GM06990 (cell line): ENCODE measurements at regions not wholly inside any gene's neighbourhood (a gene's known extent, or its start where the extent isn't known, plus 50 kb on each side); places are given as distances from the start of the nearest gene placed in this dataset.

ENCODE experiments used
- DNase-seq: peaks from one replicate; pipeline ENCODE4 v3.0.0-alpha.2; 2011; ENCODE audit not compliant: insufficient read length; ENCODE audit errors: extremely low read depth
- H3K27me3 ChIP-seq: replicated peaks from 2 replicates; pipeline ENCODE4 v1.6.0; 2011; ENCODE audit warnings: low read length; ENCODE audit not compliant: control insufficient read depth, insufficient read depth
- H3K36me3 ChIP-seq: 2 replicates; pipeline ENCODE4 v1.5.1; 2011; ENCODE audit warnings: low read length; ENCODE audit not compliant: control insufficient read depth, insufficient read depth
- H3K4me3 ChIP-seq: replicated peaks from 2 replicates; pipeline ENCODE4 v1.5.1; 2011; ENCODE audit warnings: low read depth, mild to moderate bottlenecking, control low read depth, low read length
- CTCF ChIP-seq: IDR thresholded peaks from 2 replicates; pipeline ENCODE4 v1.5.1; 2011; ENCODE audit warnings: low read length, control low read depth, mild to moderate bottlenecking, inconsistent platforms; ENCODE audit not compliant: insufficient read depth, poor library complexity, severe bottlenecking

- Histone ChIP-seq H3K36me3 (no peaks in the 10 kb centered on the region), H3K4me3 (no peak overlapping the region), H3K27me3 (no peaks in the 10 kb centered on the region)
- no peak for DNase-seq
- TF ChIP-seq CTCF = no peak
Measured at GRCh38 chrX:124726292-124726691, 379.9 kb downstream of the SH2D1A start.

GRCh38 chrX:124726881-124727280 lies 380.5 kb downstream of the SH2D1A start:
- H3K4me3 ChIP-seq = no peak overlapping the region
- no peak for TF ChIP-seq CTCF
- DNase-seq = no peak
- no peaks in the 10 kb centered on the region for H3K27me3 ChIP-seq
- no peaks in the 10 kb centered on the region for H3K36me3 ChIP-seq

- TF ChIP-seq CTCF = no peak
Measured at GRCh38 chrX:124736553-124737270, 390.3 kb downstream of the SH2D1A start.

GRCh38 chrX:124737771-124738170 lies 391.4 kb downstream of the SH2D1A start:
- H3K27me3 ChIP-seq = no peaks in the 10 kb centered on the region
- DNase-seq = no peak
- TF ChIP-seq CTCF = no peak
- H3K4me3 ChIP-seq = no peak overlapping the region
- no peaks in the 10 kb centered on the region for H3K36me3 ChIP-seq

More at GRCh38 chrX:124736553-124737270, 390.3 kb downstream of the SH2D1A start:
- no peak for DNase-seq
- H3K4me3 ChIP-seq = no peak overlapping the region
- no peaks in the 10 kb centered on the region for H3K36me3 ChIP-seq
- H3K27me3 ChIP-seq = no peaks in the 10 kb centered on the region

- DNase-seq = no peak
- H3K4me3 ChIP-seq = no peak overlapping the region
- no peaks in the 10 kb centered on the region for H3K27me3 ChIP-seq
- no peak for TF ChIP-seq CTCF
- H3K36me3 ChIP-seq = no peaks in the 10 kb centered on the region
Measured at GRCh38 chrX:124747295-124747694, 400.9 kb downstream of the SH2D1A start.

GRCh38 chrX:124764354-124764753 lies 418.0 kb downstream of the SH2D1A start:
- H3K4me3 ChIP-seq = no peak overlapping the region
- no peaks in the 10 kb centered on the region for H3K27me3 ChIP-seq
- no peak for DNase-seq
- H3K36me3 ChIP-seq = no peaks in the 10 kb centered on the region
- TF ChIP-seq CTCF = no peak
